H9 (cell line): ENCODE measurements at regions not wholly inside any gene's neighbourhood (a gene's known extent, or its start where the extent isn't known, plus 50 kb on each side); places are given as distances from the start of the nearest gene placed in this dataset.

Experiments used
- DNase-seq: peaks from one replicate; pipeline ENCODE4 v3.0.0-alpha.2; 2017
- H2AFZ ChIP-seq: one replicate; pipeline ENCODE4 v1.6.1; 2013; ENCODE audit warnings: mild to moderate bottlenecking, low read length, control low read depth, moderate library complexity
- H2AK5ac ChIP-seq: 2 replicates; pipeline ENCODE4 v1.6.1; 2013; ENCODE audit warnings: low read length, control low read depth, mixed read lengths; ENCODE audit not compliant: insufficient read length
- H2BK120ac ChIP-seq: one replicate; pipeline ENCODE4 v1.6.1; 2013; ENCODE audit warnings: low read depth, mild to moderate bottlenecking, low read length, control low read depth, inconsistent platforms; ENCODE audit not compliant: poor library complexity, severe bottlenecking
- H2BK12ac ChIP-seq: 2 replicates; pipeline ENCODE4 v1.6.1; 2013; ENCODE audit warnings: low read length, control low read depth, mixed read lengths, low read depth; ENCODE audit not compliant: insufficient read length
- H2BK15ac ChIP-seq: 2 replicates; pipeline ENCODE4 v1.6.1; 2013; ENCODE audit warnings: low read depth, low read length, control low read depth
- H2BK20ac ChIP-seq: one replicate; pipeline ENCODE4 v1.6.1; 2013; ENCODE audit warnings: low read depth, mild to moderate bottlenecking, low read length, control low read depth, inconsistent platforms; ENCODE audit not compliant: poor library complexity, severe bottlenecking
- H2BK5ac ChIP-seq: 2 replicates; pipeline ENCODE4 v1.6.1; 2013; ENCODE audit warnings: low read length, control low read depth, mixed read lengths; ENCODE audit not compliant: insufficient read length
- H3K14ac ChIP-seq: 2 replicates; pipeline ENCODE4 v1.6.1; 2013; ENCODE audit warnings: low read length, control low read depth; ENCODE audit not compliant: insufficient read depth
- H3K18ac ChIP-seq: 2 replicates; pipeline ENCODE4 v1.6.1; 2013; ENCODE audit warnings: low read depth, mild to moderate bottlenecking, mixed read lengths, low read length, control low read depth; ENCODE audit not compliant: insufficient read length
- H3K23ac ChIP-seq: 2 replicates; pipeline ENCODE4 v1.6.1; 2013; ENCODE audit warnings: low read length, control low read depth, mixed read lengths, low read depth; ENCODE audit not compliant: insufficient read length
- H3K23me2 ChIP-seq: 2 replicates; pipeline ENCODE4 v1.6.1; 2013; ENCODE audit warnings: low read depth, mild to moderate bottlenecking, mixed read lengths, low read length, control low read depth; ENCODE audit not compliant: insufficient read length, poor library complexity, severe bottlenecking
- H3K27ac ChIP-seq: 2 replicates; pipeline ENCODE4 v1.5.1; 2013; ENCODE audit warnings: low read length, control low read depth, mixed read lengths, low read depth; ENCODE audit not compliant: insufficient read length
- H3K27me3 ChIP-seq: 2 replicates; pipeline ENCODE4 v1.6.1; 2013; ENCODE audit warnings: low read length, control low read depth, inconsistent platforms; ENCODE audit not compliant: insufficient read depth
- H3K4ac ChIP-seq: 2 replicates; pipeline ENCODE4 v1.6.1; 2013; ENCODE audit warnings: low read depth, mild to moderate bottlenecking, control low read depth, inconsistent platforms, low read length, moderate library complexity
- H3K4me1 ChIP-seq: 2 replicates; pipeline ENCODE4 v1.6.1; 2013; ENCODE audit warnings: low read length, control low read depth, inconsistent platforms; ENCODE audit not compliant: insufficient read depth
- H3K4me2 ChIP-seq: 2 replicates; pipeline ENCODE4 v1.6.1; 2013; ENCODE audit warnings: low read length, control low read depth, mixed read lengths; ENCODE audit not compliant: insufficient read length, insufficient read depth
- H3K56ac ChIP-seq: 2 replicates; pipeline ENCODE4 v1.6.1; 2013; ENCODE audit warnings: low read depth, mild to moderate bottlenecking, mixed read lengths, low read length, control low read depth; ENCODE audit not compliant: insufficient read length
- H3K79me1 ChIP-seq: 2 replicates; pipeline ENCODE4 v1.6.1; 2013; ENCODE audit warnings: low read depth, mild to moderate bottlenecking, moderate library complexity, low read length, control low read depth, inconsistent platforms; ENCODE audit not compliant: insufficient read depth, poor library complexity, severe bottlenecking
- H3K79me2 ChIP-seq: 2 replicates; pipeline ENCODE4 v1.6.1; 2013; ENCODE audit warnings: low read length, control low read depth, inconsistent platforms; ENCODE audit not compliant: insufficient read depth
- H3K9ac ChIP-seq: 2 replicates; pipeline ENCODE4 v1.6.1; 2013; ENCODE audit warnings: low read length, control low read depth, mixed read lengths; ENCODE audit not compliant: insufficient read length; ENCODE audit errors: extremely low read depth
- H3K9me3 ChIP-seq: one replicate; pipeline ENCODE4 v1.6.1; 2013; ENCODE audit warnings: low read depth, low read length, inconsistent platforms; ENCODE audit not compliant: control insufficient read depth
- H3T11ph ChIP-seq: one replicate; pipeline ENCODE4 v1.6.1; 2013; ENCODE audit warnings: mild to moderate bottlenecking, low read length, control low read depth, inconsistent platforms
- H4K20me1 ChIP-seq: one replicate; pipeline ENCODE4 v1.6.1; 2013; ENCODE audit not compliant: control insufficient read depth, insufficient read length, insufficient read depth
- H4K5ac ChIP-seq: 2 replicates; pipeline ENCODE4 v1.6.1; 2013; ENCODE audit warnings: low read depth, mild to moderate bottlenecking, mixed read lengths, low read length, control low read depth; ENCODE audit not compliant: insufficient read length
- H4K8ac ChIP-seq: replicated peaks from 2 replicates; pipeline ENCODE4 v1.6.1; 2013; ENCODE audit warnings: low read length, control low read depth, mixed read lengths, low read depth; ENCODE audit not compliant: insufficient read length
- H4K91ac ChIP-seq: 2 replicates; pipeline ENCODE4 v1.6.1; 2013; ENCODE audit warnings: low read depth, mild to moderate bottlenecking, moderate library complexity, mixed read lengths, low read length, control low read depth; ENCODE audit not compliant: insufficient read length
- H3K27ac Mint-ChIP-seq, 3 experiments: 2 replicates in 2 of 3; 3 replicates in 1 of 3; pipeline ENCODE4 v1.8.0; 2020 to 2021; ENCODE audit warnings: mixed read lengths in 3 of 3, mild to moderate bottlenecking in 1 of 3, moderate library complexity in 1 of 3
- H3K27me3 Mint-ChIP-seq: 2 replicates; pipeline ENCODE4 v1.8.0; 2021; ENCODE audit warnings: low read depth, mild to moderate bottlenecking, moderate library complexity, mixed read lengths
- H3K36me3 Mint-ChIP-seq, 3 experiments: 2 replicates in 2 of 3; 3 replicates in 1 of 3; pipeline ENCODE4 v1.8.0; 2020 to 2021; ENCODE audit warnings: low read depth in 3 of 3, mixed read lengths in 3 of 3; ENCODE audit not compliant: insufficient read depth in 1 of 3
- H3K4me1 Mint-ChIP-seq, 2 experiments: 2 replicates each; pipeline ENCODE4 v1.8.0; 2020; ENCODE audit warnings: mixed read lengths in 2 of 2
- H3K4me3 Mint-ChIP-seq, 2 experiments: 2 replicates in 1 of 2; 3 replicates in 1 of 2; pipeline ENCODE4 v1.8.0; 2020 to 2021; ENCODE audit warnings: mild to moderate bottlenecking in 2 of 2, mixed read lengths in 2 of 2, moderate library complexity in 1 of 2
- H3K9me3 Mint-ChIP-seq, 2 experiments: 2 replicates in 1 of 2; 3 replicates in 1 of 2; pipeline ENCODE4 v1.8.0; 2020; ENCODE audit warnings: mild to moderate bottlenecking in 2 of 2, mixed read lengths in 2 of 2, moderate library complexity in 1 of 2
- CTCF ChIP-seq: fragments of 200-600 bp; sonication (generic); conservative IDR thresholded peaks from 3 replicates; pipeline ENCODE4 v1.8.0; 2021; ENCODE audit warnings: antibody characterized with exemption, mild to moderate bottlenecking
- WGBS: extraction: QIAGEN DNeasy Blood & Tissue Kit; methylation state at CpG from one replicate; pipeline ENCODE4 v1.1.7; 2013; ENCODE audit warnings: missing lambda C conversion rate, low lambda C conversion rate, mixed read lengths; ENCODE audit not compliant: insufficient read length; ENCODE audit errors: extremely low coverage; 5-methylcytosine and 5-hydroxymethylcytosine counted together

GRCh38 chr12:76199808-76200207 is 115.3 kb upstream of the NAP1L1 start:
- no peak for DNase-seq
- Histone ChIP-seq H2BK15ac (no peak overlapping the region), H2BK20ac (no peak overlapping the region), H4K20me1 (no peaks in the 10 kb centered on the region), H2BK12ac (no peak overlapping the region), H3K56ac (no peak overlapping the region), H3K4me1 (no peaks in the 10 kb centered on the region), H4K91ac (no peak overlapping the region), H3K14ac (no peak overlapping the region), H3K4ac (no peak overlapping the region), H3K27ac (no peak overlapping the region), H4K5ac (no peak overlapping the region), H3K27me3 (no peaks in the 10 kb centered on the region), H2AFZ (no peak overlapping the region), H2BK5ac (no peak overlapping the region), H3K79me1 (no peaks in the 10 kb centered on the region), H2BK120ac (no peak overlapping the region), H3K23ac (no peak overlapping the region), H4K8ac (no peak overlapping the region), H3K4me2 (no peak overlapping the region), H3K18ac (no peak overlapping the region), H2AK5ac (no peak overlapping the region), H3K9ac (no peak overlapping the region), H3K79me2 (no peaks in the 10 kb centered on the region), H3K9me3 (peaks cover 10% of the 10 kb centered on the region), H3T11ph (no peak overlapping the region), H3K23me2 (no peaks in the 10 kb centered on the region)
- Mint-ChIP-seq H3K36me3 (peaks cover 7 to 26% (median 12%) of the 10 kb centered on the region in 3 experiments), H3K27ac (no peak overlapping the region), H3K27me3 (peaks cover 5% of the 10 kb centered on the region), H3K4me1 (peaks cover 8 to 9% of the 10 kb centered on the region in 2 experiments; a peak in 3 of 4 replicates), H3K4me3 (no peak overlapping the region), H3K9me3 (peaks cover 29% of the 10 kb centered on the region in 2 experiments)
- no peak for TF ChIP-seq CTCF
- no CpG with 5 or more reads among the region's 2 CpGs for WGBS
